ENCODE measurements at regions not wholly inside any gene's neighbourhood (a gene's known extent, or its start where the extent isn't known, plus 50 kb on each side); places are given as distances from the start of the nearest gene placed in this dataset.
"Not testable (repeated sequence)": the region's sequence is repeated elsewhere in the genome, so short reads cannot be mapped to it uniquely, and the experiment has no call there.

DNA sequence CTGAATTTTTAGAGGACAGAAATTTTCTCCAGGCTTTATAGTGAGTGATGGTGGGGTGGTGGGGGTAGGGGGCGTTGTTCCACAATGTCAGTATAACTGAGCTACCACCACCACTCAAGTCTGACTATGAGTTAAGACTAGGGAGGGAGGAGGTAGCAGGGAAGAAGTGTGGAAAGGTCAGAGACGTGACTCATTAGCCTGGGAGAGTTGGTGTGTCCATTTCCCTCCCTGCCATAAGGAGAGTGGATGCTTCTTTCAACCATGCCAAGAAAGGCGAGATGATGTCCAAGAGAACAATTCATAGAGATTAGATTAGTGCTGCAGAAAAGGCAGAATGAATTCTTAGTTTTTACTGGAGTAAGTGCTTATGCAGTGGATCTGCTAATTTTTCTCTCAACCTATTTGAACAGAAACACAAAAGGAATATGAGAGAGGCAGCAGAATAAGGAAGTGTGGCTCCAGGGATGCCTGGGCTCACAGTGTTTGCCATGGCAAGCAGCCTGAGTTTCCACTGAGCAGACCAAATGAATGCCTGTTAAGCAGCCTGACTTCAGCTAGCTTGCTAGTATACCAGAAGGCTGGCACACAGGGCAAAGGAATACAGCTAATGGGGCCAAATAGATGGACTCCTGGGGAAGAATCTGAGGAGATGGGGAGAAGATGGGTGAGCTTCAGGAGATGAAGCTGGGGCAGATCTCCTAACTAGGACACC lies 708.9 kb downstream of the NTRK3 start:
- Histone ChIP-seq H3K27me3 (ENCODE audit: insufficient read depth, low read length) (no peaks in the 10 kb centered on the region), H2AFZ (ENCODE audit: low read length) (no peak overlapping the region), H3K79me2 (ENCODE audit: insufficient read depth, low read length) (no peaks in the 10 kb centered on the region), H3K4me2 (ENCODE audit: insufficient read depth, low read length) (no peak overlapping the region), H3K9me3 (ENCODE audit: low read depth, low read length) (no peaks in the 10 kb centered on the region), H4K20me1 (ENCODE audit: insufficient read depth, low read length) (no peaks in the 10 kb centered on the region), H3K36me3 (ENCODE audit: insufficient read depth, low read length) (no peaks in the 10 kb centered on the region), H3K27ac (ENCODE audit: low read depth, low read length) (no peak overlapping the region), H3K4me1 (ENCODE audit: insufficient read depth, low read length) (no peaks in the 10 kb centered on the region), H3K4me3 (ENCODE audit: insufficient read depth, low read length) (no peak overlapping the region)
- TF ChIP-seq CTCF (IDR thresholded peaks at IDR 0.05; ENCODE audit: extremely low read depth, low read depth, low read length) = no peak
- DNase-seq (ENCODE audit: insufficient read length, low spot score, missing footprints) = no peak

- no peaks in the 10 kb centered on the region for H3K4me1 ChIP-seq (ENCODE audit: insufficient read depth, low read length)
- no peaks in the 10 kb centered on the region for H3K27me3 ChIP-seq (ENCODE audit: insufficient read depth, low read length)
- H4K20me1 ChIP-seq (ENCODE audit: insufficient read depth, low read length) = no peaks in the 10 kb centered on the region
- no peak overlapping the region for H3K27ac ChIP-seq (ENCODE audit: low read depth, low read length)
- H2AFZ ChIP-seq (ENCODE audit: low read length) = no peak overlapping the region
- no peaks in the 10 kb centered on the region for H3K36me3 ChIP-seq (ENCODE audit: insufficient read depth, low read length)
- no peaks in the 10 kb centered on the region for H3K79me2 ChIP-seq (ENCODE audit: insufficient read depth, low read length)
- no peak for DNase-seq (ENCODE audit: insufficient read length, low spot score, missing footprints)
- no peak for TF ChIP-seq CTCF (IDR thresholded peaks at IDR 0.05; ENCODE audit: extremely low read depth, low read depth, low read length)
- no peak overlapping the region for H3K4me2 ChIP-seq (ENCODE audit: insufficient read depth, low read length)
- H3K9me3 ChIP-seq (ENCODE audit: low read depth, low read length) = no peaks in the 10 kb centered on the region
- no peak overlapping the region for H3K4me3 ChIP-seq (ENCODE audit: insufficient read depth, low read length)
These were observed 718.2 kb downstream of the NTRK3 start for GRCh38 chr15:87538327-87538834.

DNA sequence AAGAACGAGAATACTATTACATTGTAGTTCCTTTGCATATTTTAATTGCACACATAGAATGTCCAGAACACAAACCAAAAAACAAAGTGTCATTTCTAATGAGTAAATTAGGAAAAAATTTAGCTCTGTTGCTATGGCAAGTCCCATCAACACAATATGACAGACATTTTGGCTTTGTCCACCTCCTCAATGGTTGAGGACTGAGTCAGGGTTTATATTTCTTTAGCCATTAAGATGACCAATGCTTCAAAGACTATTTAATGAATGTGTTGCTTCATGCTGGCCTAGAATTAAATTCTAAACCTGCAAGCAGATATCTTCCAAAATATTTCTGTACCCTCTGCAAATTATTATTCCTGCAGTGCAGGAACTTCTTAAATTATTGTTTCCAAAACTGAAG lies 719.2 kb downstream of the NTRK3 start:
- no peak for DNase-seq (ENCODE audit: insufficient read length, low spot score, missing footprints)
- H3K4me2 ChIP-seq (ENCODE audit: insufficient read depth, low read length) = no peak overlapping the region
- no peaks in the 10 kb centered on the region for H3K79me2 ChIP-seq (ENCODE audit: insufficient read depth, low read length)
- no peaks in the 10 kb centered on the region for H3K36me3 ChIP-seq (ENCODE audit: insufficient read depth, low read length)
- H3K4me1 ChIP-seq (ENCODE audit: insufficient read depth, low read length) = no peaks in the 10 kb centered on the region
- H3K9me3 ChIP-seq (ENCODE audit: low read depth, low read length) = no peaks in the 10 kb centered on the region
- H3K27me3 ChIP-seq (ENCODE audit: insufficient read depth, low read length) = no peaks in the 10 kb centered on the region
- TF ChIP-seq CTCF (IDR thresholded peaks at IDR 0.05; ENCODE audit: extremely low read depth, low read depth, low read length) = no peak
- no peak overlapping the region for H3K27ac ChIP-seq (ENCODE audit: low read depth, low read length)
- H2AFZ ChIP-seq (ENCODE audit: low read length) = no peak overlapping the region
- H3K4me3 ChIP-seq (ENCODE audit: insufficient read depth, low read length) = no peak overlapping the region
- no peaks in the 10 kb centered on the region for H4K20me1 ChIP-seq (ENCODE audit: insufficient read depth, low read length)

GRCh38 chr15:87533637-87534036 lies 722.9 kb downstream of the NTRK3 start:
- H3K79me2 ChIP-seq (ENCODE audit: insufficient read depth, low read length); H3K36me3 ChIP-seq (ENCODE audit: insufficient read depth, low read length); H3K27ac ChIP-seq (ENCODE audit: low read depth, low read length); H3K27me3 ChIP-seq (ENCODE audit: insufficient read depth, low read length); H4K20me1 ChIP-seq (ENCODE audit: insufficient read depth, low read length); DNase-seq (ENCODE audit: insufficient read length, low spot score, missing footprints); H3K4me3 ChIP-seq (ENCODE audit: insufficient read depth, low read length); H3K4me2 ChIP-seq (ENCODE audit: insufficient read depth, low read length); H2AFZ ChIP-seq (ENCODE audit: low read length); H3K4me1 ChIP-seq (ENCODE audit: insufficient read depth, low read length); H3K9me3 ChIP-seq (ENCODE audit: low read depth, low read length): not testable (repeated sequence)

Measured in osteoblast (primary cell).